ENCODE measurements at regions not wholly inside any gene's neighbourhood (a gene's known extent, or its start where the extent isn't known, plus 50 kb on each side); places are given as distances from the start of the nearest gene placed in this dataset.

- Mint-ChIP-seq H3K9me3 (peaks cover 9 to 54% (median 19%) of the 10 kb centered on the region in 6 donors), H3K36me3 (no peaks in the 10 kb centered on the region), H3K27ac (no peak overlapping the region), H3K4me3 (no peak overlapping the region), H3K27me3 (ENCODE audit: low read depth in 3 of 3) (peaks cover 0 to 2% (median 1%) of the 10 kb centered on the region in 3 donors), H3K4me1 (no peaks in the 10 kb centered on the region)
- no peak for DNase-seq
Measured at GRCh38 chr2:150142561-150142960, 344.9 kb downstream of the RND3 start.

- Mint-ChIP-seq H3K4me3 (no peak overlapping the region), H3K36me3 (no peaks in the 10 kb centered on the region), H3K27me3 (ENCODE audit: low read depth in 3 of 3) (peaks cover 0 to 2% (median 1%) of the 10 kb centered on the region in 3 donors), H3K9me3 (peaks cover 9 to 52% (median 17%) of the 10 kb centered on the region in 6 donors), H3K4me1 (no peaks in the 10 kb centered on the region), H3K27ac (no peak overlapping the region)
- no peak for DNase-seq
Measured at GRCh38 chr2:150141226-150142001, 346.1 kb downstream of the RND3 start.

- H3K36me3 Mint-ChIP-seq = no peaks in the 10 kb centered on the region
- DNase-seq = no peak
- no peak overlapping the region for H3K27ac Mint-ChIP-seq
- no peaks in the 10 kb centered on the region for H3K4me1 Mint-ChIP-seq
- H3K27me3 Mint-ChIP-seq (ENCODE audit: low read depth in 3 of 3) = peaks cover 0 to 2% (median 1%) of the 10 kb centered on the region in 3 donors
- no peak overlapping the region for H3K4me3 Mint-ChIP-seq
- H3K9me3 Mint-ChIP-seq = peaks cover 9 to 50% (median 14%) of the 10 kb centered on the region in 6 donors
Measured at GRCh38 chr2:150140777-150141176, 346.7 kb downstream of the RND3 start.

DNA sequence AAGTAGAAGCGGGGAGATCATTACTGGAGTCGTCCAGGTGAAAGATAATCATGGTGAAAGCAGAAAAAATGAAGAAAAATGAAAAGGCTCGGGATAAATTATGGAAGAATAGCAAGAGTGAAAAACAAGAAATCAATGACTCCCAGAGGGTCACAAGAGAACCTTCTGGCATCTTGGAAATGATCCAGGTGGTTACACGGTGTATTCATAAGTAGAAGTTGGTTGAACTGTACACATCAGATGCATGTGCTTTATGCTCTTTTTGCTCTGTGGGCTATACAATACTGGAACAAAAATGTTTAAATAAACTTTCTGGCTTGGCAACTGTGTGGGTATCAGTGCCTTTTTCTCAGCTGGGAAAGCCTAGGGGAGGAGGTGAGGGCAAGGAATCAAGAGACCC, 348.9 kb downstream of the RND3 start:
- Mint-ChIP-seq H3K4me1 (no peaks in the 10 kb centered on the region), H3K4me3 (no peak overlapping the region), H3K27me3 (ENCODE audit: low read depth in 3 of 3) (peaks cover 0 to 2% (median 1%) of the 10 kb centered on the region in 3 donors), H3K9me3 (peaks cover 9 to 46% (median 14%) of the 10 kb centered on the region in 6 donors), H3K36me3 (no peaks in the 10 kb centered on the region), H3K27ac (no peak overlapping the region)
- DNase-seq = no peak

GRCh38 chr2:150137338-150138069, 350.0 kb downstream of the RND3 start:
- Mint-ChIP-seq H3K4me1 (no peaks in the 10 kb centered on the region), H3K36me3 (no peaks in the 10 kb centered on the region), H3K27ac (no peak overlapping the region), H3K9me3 (peaks cover 9 to 43% (median 15%) of the 10 kb centered on the region in 6 donors), H3K27me3 (ENCODE audit: low read depth in 3 of 3) (peaks cover 0 to 2% (median 1%) of the 10 kb centered on the region in 3 donors), H3K4me3 (no peak overlapping the region)
- no peak for DNase-seq

DNA sequence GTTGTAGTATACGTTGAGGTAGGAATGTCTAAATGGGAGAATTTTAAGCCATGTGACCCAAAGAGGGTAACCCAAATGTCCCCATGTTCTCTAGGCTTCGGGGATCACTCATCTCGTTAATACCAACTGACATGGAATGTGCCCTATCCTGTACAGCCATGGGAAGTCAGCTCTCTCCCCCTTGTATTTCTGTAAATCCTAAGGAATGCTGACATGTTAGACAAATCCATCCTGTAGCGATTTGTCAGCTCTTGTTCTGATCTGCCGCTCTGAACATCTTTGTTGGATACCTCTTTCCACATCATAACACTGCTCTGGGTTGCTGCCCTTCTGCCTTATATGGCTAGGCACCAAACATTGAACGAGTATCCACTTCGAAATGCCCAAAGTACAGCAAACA, 350.6 kb downstream of the RND3 start:
- peaks cover 0 to 2% (median 1%) of the 10 kb centered on the region in 3 donors for H3K27me3 Mint-ChIP-seq (ENCODE audit: low read depth in 3 of 3)
- no peaks in the 10 kb centered on the region for H3K4me1 Mint-ChIP-seq
- H3K27ac Mint-ChIP-seq = no peak overlapping the region
- no peak for DNase-seq
- H3K9me3 Mint-ChIP-seq = peaks cover 9 to 45% (median 16%) of the 10 kb centered on the region in 6 donors
- H3K4me3 Mint-ChIP-seq = no peak overlapping the region
- no peaks in the 10 kb centered on the region for H3K36me3 Mint-ChIP-seq

DNA sequence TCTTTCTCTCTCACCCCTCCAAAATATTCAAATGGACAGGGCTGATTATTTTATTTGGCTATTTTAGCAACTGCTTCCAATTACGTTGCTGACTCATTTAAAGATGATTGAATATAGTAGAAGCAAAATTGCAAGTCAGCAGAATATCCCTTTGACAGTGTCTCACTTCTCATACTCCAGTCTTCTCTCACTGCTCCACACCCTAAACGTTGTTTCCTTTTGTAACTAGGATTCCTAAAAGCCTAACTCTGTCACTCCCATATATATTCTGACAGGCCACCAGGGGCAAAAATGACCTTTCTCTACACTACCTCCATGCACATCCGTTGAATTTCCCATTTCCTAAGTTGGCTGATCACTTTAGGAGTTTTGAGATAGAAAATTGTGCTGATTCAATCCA, 351.1 kb downstream of the RND3 start:
- H3K4me1 Mint-ChIP-seq = no peaks in the 10 kb centered on the region
- peak overlapping the region in 1 of 6 donors; percentile 48 for H3K27ac Mint-ChIP-seq
- peaks cover 9 to 45% (median 16%) of the 10 kb centered on the region in 6 donors for H3K9me3 Mint-ChIP-seq
- peaks cover 0 to 2% (median 1%) of the 10 kb centered on the region in 3 donors for H3K27me3 Mint-ChIP-seq (ENCODE audit: low read depth in 3 of 3)
- no peaks in the 10 kb centered on the region for H3K36me3 Mint-ChIP-seq
- H3K4me3 Mint-ChIP-seq = no peak overlapping the region
- DNase-seq = no peak

GRCh38 chr2:150135223-150135883, 352.1 kb downstream of the RND3 start:
- Mint-ChIP-seq H3K9me3 (peaks cover 9 to 38% (median 16%) of the 10 kb centered on the region in 6 donors), H3K27ac (no peak overlapping the region), H3K36me3 (no peaks in the 10 kb centered on the region), H3K4me1 (no peaks in the 10 kb centered on the region), H3K4me3 (no peak overlapping the region), H3K27me3 (ENCODE audit: low read depth in 3 of 3) (peaks cover 0 to 1% (median 0%) of the 10 kb centered on the region in 3 donors)
- no peak for DNase-seq

GRCh38 chr2:150134223-150134857, 353.1 kb downstream of the RND3 start:
- Mint-ChIP-seq H3K4me1 (no peaks in the 10 kb centered on the region), H3K9me3 (peaks cover 9 to 38% (median 16%) of the 10 kb centered on the region in 6 donors), H3K27ac (no peak overlapping the region), H3K36me3 (no peaks in the 10 kb centered on the region), H3K27me3 (ENCODE audit: low read depth in 3 of 3) (no peaks in the 10 kb centered on the region), H3K4me3 (no peak overlapping the region)
- no peak for DNase-seq

GRCh38 chr2:150133623-150134022, 353.8 kb downstream of the RND3 start:
- no peak overlapping the region for H3K27ac Mint-ChIP-seq
- no peaks in the 10 kb centered on the region for H3K36me3 Mint-ChIP-seq
- no peaks in the 10 kb centered on the region for H3K27me3 Mint-ChIP-seq (ENCODE audit: low read depth in 3 of 3)
- H3K4me1 Mint-ChIP-seq = no peaks in the 10 kb centered on the region
- no peak for DNase-seq
- H3K4me3 Mint-ChIP-seq = no peak overlapping the region
- peaks cover 8 to 33% (median 15%) of the 10 kb centered on the region in 6 donors for H3K9me3 Mint-ChIP-seq

DNA sequence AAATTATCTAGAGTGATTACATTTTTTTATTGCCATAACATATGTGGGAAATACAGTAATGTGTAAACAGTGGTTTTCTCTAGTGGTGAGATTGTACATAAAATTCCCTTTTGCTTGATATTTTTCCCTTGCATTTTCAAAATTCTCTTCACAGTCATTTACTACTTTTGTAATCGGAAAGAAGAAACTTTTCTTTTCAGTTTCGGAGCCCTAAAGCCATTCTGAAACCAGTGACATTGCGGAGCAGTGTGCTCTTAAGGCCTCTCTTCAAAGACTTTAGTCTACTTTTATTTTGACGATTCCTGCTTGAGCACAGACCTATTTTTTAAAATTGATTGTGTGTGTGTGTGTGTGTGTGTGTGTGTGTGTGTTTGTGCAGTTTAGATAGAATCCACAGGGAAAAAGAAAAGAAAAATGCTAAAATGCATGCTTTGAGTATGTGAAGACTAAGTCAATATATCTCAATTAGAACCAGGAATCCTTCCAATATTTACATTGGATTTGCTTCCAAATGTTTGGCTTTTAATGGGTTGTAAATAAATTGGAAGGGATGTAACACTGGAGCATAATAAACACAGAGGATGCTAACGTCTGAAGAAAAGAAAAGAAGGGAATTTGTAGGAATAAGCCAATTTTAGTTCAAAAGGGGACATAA, 357.4 kb downstream of the RND3 start:
- DNase-seq = no peak
- H3K4me1 Mint-ChIP-seq = peaks cover 0 to 4% of the 10 kb centered on the region in 2 donors
- no peaks in the 10 kb centered on the region for H3K36me3 Mint-ChIP-seq
- no peak overlapping the region for H3K4me3 Mint-ChIP-seq
- H3K27me3 Mint-ChIP-seq (ENCODE audit: low read depth in 3 of 3) = no peaks in the 10 kb centered on the region
- peaks cover 2 to 10% (median 4%) of the 10 kb centered on the region in 6 donors for H3K9me3 Mint-ChIP-seq
- no peak overlapping the region for H3K27ac Mint-ChIP-seq

- Mint-ChIP-seq H3K9me3 (peaks cover 0 to 13% (median 5%) of the 10 kb centered on the region in 6 donors), H3K36me3 (no peaks in the 10 kb centered on the region), H3K4me1 (peaks cover 0 to 4% of the 10 kb centered on the region in 2 donors), H3K27me3 (ENCODE audit: low read depth in 3 of 3) (no peaks in the 10 kb centered on the region), H3K27ac (no peak overlapping the region), H3K4me3 (no peak overlapping the region)
- no peak for DNase-seq
Measured at GRCh38 chr2:150127995-150128394, 359.5 kb downstream of the RND3 start.

DNA sequence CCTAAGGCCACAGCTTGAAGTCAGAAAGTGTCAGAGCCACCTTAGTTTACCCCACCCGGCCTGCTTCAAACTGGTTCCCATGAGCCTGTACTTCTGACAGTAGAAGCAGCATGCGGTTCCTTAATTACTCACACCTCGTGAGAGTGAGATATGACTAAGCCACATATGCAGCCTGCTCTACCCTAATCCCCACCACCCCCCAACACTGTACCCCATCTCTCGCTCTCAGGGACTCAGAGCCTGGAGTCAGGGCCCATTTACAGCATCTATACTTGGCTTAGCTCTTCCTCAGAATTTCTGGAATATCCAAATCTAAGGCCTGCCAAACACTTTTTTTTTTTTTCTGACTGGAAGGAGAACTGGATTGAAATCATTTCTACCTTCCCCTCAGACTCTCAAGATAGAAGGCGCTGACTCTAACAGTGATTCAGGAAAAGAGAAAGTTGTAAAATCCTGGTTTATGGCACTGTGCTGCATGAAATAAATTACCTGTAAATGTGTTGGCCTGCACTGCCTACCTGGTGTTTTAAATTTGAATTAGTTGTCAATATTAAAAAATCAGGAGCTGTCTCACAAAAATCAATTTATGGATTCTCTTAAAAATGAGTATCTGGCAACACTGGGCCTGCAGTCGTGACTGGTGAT, 360.0 kb downstream of the RND3 start:
- peak in 1 of 3 donors; percentile 0 for DNase-seq
- Mint-ChIP-seq H3K4me3 (no peak overlapping the region), H3K4me1 (peaks cover 0 to 4% of the 10 kb centered on the region in 2 donors), H3K27me3 (ENCODE audit: low read depth in 3 of 3) (no peaks in the 10 kb centered on the region), H3K27ac (peak overlapping the region in 1 of 6 donors; percentile 48), H3K9me3 (peaks cover 0 to 13% (median 3%) of the 10 kb centered on the region in 6 donors), H3K36me3 (no peaks in the 10 kb centered on the region)

Measured in immature natural killer cell (primary cell).